ENCODE measurements at regions not wholly inside any gene's neighbourhood (a gene's known extent, or its start where the extent isn't known, plus 50 kb on each side); places are given as distances from the start of the nearest gene placed in this dataset.

DNA sequence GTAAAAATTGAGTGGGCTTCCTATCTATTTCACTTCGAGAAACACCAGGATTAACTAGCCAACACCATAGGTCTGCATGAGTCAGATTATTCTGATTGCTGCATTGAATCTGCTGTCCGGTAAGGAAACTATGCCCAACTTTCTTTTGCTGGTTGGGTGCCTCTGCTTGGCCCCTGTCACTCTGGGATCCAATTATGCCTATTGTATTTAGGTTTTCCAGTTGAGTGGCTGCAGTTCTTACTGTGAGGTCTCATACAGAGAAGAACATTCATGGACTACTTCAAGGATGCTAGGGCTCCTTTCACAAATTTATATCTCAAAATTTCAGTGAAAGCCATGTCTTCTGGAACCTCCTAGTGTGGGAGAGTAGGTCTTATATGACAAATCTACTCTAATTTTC lies 215.1 kb upstream of the SORCS1 start:
- TF ChIP-seq, protein P1, sequence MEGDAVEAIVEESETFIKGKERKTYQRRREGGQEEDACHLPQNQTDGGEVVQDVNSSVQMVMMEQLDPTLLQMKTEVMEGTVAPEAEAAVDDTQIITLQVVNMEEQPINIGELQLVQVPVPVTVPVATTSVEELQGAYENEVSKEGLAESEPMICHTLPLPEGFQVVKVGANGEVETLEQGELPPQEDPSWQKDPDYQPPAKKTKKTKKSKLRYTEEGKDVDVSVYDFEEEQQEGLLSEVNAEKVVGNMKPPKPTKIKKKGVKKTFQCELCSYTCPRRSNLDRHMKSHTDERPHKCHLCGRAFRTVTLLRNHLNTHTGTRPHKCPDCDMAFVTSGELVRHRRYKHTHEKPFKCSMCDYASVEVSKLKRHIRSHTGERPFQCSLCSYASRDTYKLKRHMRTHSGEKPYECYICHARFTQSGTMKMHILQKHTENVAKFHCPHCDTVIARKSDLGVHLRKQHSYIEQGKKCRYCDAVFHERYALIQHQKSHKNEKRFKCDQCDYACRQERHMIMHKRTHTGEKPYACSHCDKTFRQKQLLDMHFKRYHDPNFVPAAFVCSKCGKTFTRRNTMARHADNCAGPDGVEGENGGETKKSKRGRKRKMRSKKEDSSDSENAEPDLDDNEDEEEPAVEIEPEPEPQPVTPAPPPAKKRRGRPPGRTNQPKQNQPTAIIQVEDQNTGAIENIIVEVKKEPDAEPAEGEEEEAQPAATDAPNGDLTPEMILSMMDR (IDR thresholded peaks at IDR 0.05) = no peak
- no peak for TF ChIP-seq POLR2A (IDR thresholded peaks at IDR 0.05)

Measured in uterus (tissue), 2 donors.